K562 (cell line): ENCODE measurements at regions not wholly inside any gene's neighbourhood (a gene's known extent, or its start where the extent isn't known, plus 50 kb on each side); places are given as distances from the start of the nearest gene placed in this dataset.

Experiments
- BHLHE40 ChIP-seq: IDR thresholded peaks from 2 replicates; pipeline ENCODE4 v1.6.1; 2011; ENCODE audit warnings: low read length, improper control_type of control experiment
- ELF4 ChIP-seq: fragments of 450-650 bp; formaldehyde crosslinking; IDR thresholded peaks from 2 replicates; pipeline ENCODE4 v1.4.0; 2022; ENCODE audit warnings: missing genetic modification characterization
- HDGF ChIP-seq: fragments of 450-650 bp; IDR thresholded peaks from 2 replicates; pipeline ENCODE4 v1.6.1; 2016
- HLTF ChIP-seq: fragments of 450-650 bp; IDR thresholded peaks from 2 replicates; pipeline ENCODE4 v1.6.1; 2016
- POLR2A ChIP-seq: fragments of 450-650 bp; conservative IDR thresholded peaks from 2 replicates; pipeline ENCODE4 v1.6.1; 2016
- PPARD ChIP-seq: fragments of 250-450 bp; sonication (Bioruptor Pico); IDR thresholded peaks from 2 replicates; pipeline ENCODE4 v1.8.0; 2022; ENCODE audit warnings: inconsistent platforms, mild to moderate bottlenecking, moderate library complexity
- TF ChIP-seq, protein P1 (sequence below), 2 experiments: fragments of 450-650 bp in 1 of 2; sonication (generic) in 1 of 2; formaldehyde crosslinking in 1 of 2; IDR thresholded peaks; 2 replicates each; pipeline versions ENCODE4 v1.7.1 to v1.9.0; 2016 to 2022; ENCODE audit warnings: inconsistent platforms in 1 of 2, mild to moderate bottlenecking in 1 of 2, missing genetic modification reagents in 1 of 2
- TF ChIP-seq, protein P2 (sequence below): sonication (generic); formaldehyde crosslinking; IDR thresholded peaks from 2 replicates; pipeline ENCODE4 v1.8.0; 2022; ENCODE audit warnings: mild to moderate bottlenecking, missing genetic modification reagents

DNA sequence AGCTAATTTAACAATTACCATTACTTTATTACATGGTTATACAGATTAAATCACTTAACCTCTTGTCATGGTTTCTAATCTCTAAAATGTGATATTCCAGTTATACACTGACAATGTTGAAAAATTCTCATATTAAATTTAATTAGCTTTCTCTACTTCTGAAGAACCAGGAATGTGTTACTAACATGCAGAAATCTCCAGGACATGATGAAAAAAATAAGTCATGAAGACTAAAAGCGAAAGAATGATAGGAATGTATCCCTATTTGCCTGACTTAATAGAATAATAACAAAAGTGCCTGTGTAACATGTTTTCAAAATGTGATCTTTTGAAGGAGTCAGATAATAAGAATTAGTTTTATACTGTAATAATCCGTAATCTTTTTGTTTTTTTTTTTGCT lies 2823.7 kb upstream of the PCDH20 start:
- TF ChIP-seq, protein P1, sequence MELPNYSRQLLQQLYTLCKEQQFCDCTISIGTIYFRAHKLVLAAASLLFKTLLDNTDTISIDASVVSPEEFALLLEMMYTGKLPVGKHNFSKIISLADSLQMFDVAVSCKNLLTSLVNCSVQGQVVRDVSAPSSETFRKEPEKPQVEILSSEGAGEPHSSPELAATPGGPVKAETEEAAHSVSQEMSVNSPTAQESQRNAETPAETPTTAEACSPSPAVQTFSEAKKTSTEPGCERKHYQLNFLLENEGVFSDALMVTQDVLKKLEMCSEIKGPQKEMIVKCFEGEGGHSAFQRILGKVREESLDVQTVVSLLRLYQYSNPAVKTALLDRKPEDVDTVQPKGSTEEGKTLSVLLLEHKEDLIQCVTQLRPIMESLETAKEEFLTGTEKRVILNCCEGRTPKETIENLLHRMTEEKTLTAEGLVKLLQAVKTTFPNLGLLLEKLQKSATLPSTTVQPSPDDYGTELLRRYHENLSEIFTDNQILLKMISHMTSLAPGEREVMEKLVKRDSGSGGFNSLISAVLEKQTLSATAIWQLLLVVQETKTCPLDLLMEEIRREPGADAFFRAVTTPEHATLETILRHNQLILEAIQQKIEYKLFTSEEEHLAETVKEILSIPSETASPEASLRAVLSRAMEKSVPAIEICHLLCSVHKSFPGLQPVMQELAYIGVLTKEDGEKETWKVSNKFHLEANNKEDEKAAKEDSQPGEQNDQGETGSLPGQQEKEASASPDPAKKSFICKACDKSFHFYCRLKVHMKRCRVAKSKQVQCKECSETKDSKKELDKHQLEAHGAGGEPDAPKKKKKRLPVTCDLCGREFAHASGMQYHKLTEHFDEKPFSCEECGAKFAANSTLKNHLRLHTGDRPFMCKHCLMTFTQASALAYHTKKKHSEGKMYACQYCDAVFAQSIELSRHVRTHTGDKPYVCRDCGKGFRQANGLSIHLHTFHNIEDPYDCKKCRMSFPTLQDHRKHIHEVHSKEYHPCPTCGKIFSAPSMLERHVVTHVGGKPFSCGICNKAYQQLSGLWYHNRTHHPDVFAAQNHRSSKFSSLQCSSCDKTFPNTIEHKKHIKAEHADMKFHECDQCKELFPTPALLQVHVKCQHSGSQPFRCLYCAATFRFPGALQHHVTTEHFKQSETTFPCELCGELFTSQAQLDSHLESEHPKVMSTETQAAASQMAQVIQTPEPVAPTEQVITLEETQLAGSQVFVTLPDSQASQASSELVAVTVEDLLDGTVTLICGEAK (IDR thresholded peaks at IDR 0.05): no peak
- TF ChIP-seq, protein P1 (CRISPR knock-in tag; IDR thresholded peaks at IDR 0.05): no peak
- TF ChIP-seq POLR2A (no peak), ELF4 (CRISPR knock-in tag) (no peak), PPARD (CRISPR knock-in tag) (no peak), HDGF (no peak), HLTF (no peak), BHLHE40 (no peak)
- TF ChIP-seq, protein P2, sequence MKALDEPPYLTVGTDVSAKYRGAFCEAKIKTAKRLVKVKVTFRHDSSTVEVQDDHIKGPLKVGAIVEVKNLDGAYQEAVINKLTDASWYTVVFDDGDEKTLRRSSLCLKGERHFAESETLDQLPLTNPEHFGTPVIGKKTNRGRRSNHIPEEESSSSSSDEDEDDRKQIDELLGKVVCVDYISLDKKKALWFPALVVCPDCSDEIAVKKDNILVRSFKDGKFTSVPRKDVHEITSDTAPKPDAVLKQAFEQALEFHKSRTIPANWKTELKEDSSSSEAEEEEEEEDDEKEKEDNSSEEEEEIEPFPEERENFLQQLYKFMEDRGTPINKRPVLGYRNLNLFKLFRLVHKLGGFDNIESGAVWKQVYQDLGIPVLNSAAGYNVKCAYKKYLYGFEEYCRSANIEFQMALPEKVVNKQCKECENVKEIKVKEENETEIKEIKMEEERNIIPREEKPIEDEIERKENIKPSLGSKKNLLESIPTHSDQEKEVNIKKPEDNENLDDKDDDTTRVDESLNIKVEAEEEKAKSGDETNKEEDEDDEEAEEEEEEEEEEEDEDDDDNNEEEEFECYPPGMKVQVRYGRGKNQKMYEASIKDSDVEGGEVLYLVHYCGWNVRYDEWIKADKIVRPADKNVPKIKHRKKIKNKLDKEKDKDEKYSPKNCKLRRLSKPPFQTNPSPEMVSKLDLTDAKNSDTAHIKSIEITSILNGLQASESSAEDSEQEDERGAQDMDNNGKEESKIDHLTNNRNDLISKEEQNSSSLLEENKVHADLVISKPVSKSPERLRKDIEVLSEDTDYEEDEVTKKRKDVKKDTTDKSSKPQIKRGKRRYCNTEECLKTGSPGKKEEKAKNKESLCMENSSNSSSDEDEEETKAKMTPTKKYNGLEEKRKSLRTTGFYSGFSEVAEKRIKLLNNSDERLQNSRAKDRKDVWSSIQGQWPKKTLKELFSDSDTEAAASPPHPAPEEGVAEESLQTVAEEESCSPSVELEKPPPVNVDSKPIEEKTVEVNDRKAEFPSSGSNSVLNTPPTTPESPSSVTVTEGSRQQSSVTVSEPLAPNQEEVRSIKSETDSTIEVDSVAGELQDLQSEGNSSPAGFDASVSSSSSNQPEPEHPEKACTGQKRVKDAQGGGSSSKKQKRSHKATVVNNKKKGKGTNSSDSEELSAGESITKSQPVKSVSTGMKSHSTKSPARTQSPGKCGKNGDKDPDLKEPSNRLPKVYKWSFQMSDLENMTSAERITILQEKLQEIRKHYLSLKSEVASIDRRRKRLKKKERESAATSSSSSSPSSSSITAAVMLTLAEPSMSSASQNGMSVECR (CRISPR knock-in tag): no peak
